Motor neuron (in vitro differentiated cells): ENCODE measurements at regions not wholly inside any gene's neighbourhood (a gene's known extent, or its start where the extent isn't known, plus 50 kb on each side); places are given as distances from the start of the nearest gene placed in this dataset.
"Not testable (repeated sequence)": the region's sequence is repeated elsewhere in the genome, so short reads cannot be mapped to it uniquely, and the experiment has no call there.

Experiments
- ATAC-seq, 8 experiments: fragments of 200-7000 bp; cut with Tn5 transposase; replicated peaks in 6 of 8; 2 replicates each; pipeline ENCODE4 v1.8.0; 2021; ENCODE audit warnings: mild to moderate bottlenecking in 8 of 8, moderate library complexity in 8 of 8
- H3K27ac ChIP-seq, 2 donors: fragments of 250-450 bp; sonication (Bioruptor Pico); 2 replicates each; pipeline ENCODE4 v1.9.0; 2021; ENCODE audit warnings: antibody characterized with exemption in 2 of 2, mild to moderate bottlenecking in 2 of 2, moderate library complexity in 1 of 2
- H3K4me1 ChIP-seq, 2 donors: fragments of 250-450 bp; sonication (Bioruptor Pico); replicated peaks in 1 of 2; 2 replicates each; pipeline ENCODE4 v1.6.1; 2021; ENCODE audit warnings: antibody characterized with exemption in 2 of 2, mild to moderate bottlenecking in 2 of 2, moderate library complexity in 1 of 2
- H3K4me3 ChIP-seq, 5 donors: fragments of 250-450 bp; sonication (Bioruptor Pico); 2 replicates each; pipeline ENCODE4 v1.9.0; 2021; ENCODE audit warnings: antibody characterized with exemption in 5 of 5, mild to moderate bottlenecking in 5 of 5, moderate library complexity in 4 of 5
- WGBS, 10 experiments: fragments of 450-650 bp; shearing (Covaris generic); methylation state at CpG; one replicate each; pipeline ENCODE4 v1.0.0; 2022; 5-methylcytosine and 5-hydroxymethylcytosine counted together
- in situ Hi-C, 9 experiments: fragments of 400-800 bp; cut with MboI; loops; one replicate each; pipeline ENCODE4 v1.15.0; 2021; ENCODE audit warnings: low sequenced_read_pairs in 9 of 9, low pct_unique_long_range_greater_than_20kb in 2 of 9; ENCODE audit not compliant: unreplicated experiment in 9 of 9

DNA sequence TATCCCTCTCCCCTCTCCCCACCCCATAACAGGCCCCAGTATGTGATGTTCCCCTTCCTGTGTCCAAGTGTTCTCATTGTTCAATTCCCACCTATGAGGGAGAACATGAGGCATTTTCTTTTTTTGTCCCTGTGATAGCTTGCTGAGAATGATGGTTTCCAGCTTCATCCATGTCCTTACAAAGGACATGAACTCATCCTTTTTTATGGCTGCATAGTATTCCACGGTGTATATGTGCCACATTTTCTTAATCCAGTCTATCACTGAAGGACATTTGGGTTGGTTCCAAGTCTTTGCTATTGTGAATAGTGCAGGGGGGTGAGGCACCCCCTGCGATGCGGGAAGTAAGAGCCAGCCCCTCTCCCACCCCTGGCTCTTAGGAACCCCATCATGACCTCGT, 73.2 kb upstream of the RUBCNL start:
- H3K4me1 ChIP-seq, H3K4me3 ChIP-seq, in situ Hi-C loops, ATAC-seq, H3K27ac ChIP-seq: not testable (repeated sequence)
- WGBS, 10 experiments, result 100% methylated on average over 1 to 2 of the region's 4 CpGs; no CpG with 5 or more reads in 8 of the 10 experiments

DNA sequence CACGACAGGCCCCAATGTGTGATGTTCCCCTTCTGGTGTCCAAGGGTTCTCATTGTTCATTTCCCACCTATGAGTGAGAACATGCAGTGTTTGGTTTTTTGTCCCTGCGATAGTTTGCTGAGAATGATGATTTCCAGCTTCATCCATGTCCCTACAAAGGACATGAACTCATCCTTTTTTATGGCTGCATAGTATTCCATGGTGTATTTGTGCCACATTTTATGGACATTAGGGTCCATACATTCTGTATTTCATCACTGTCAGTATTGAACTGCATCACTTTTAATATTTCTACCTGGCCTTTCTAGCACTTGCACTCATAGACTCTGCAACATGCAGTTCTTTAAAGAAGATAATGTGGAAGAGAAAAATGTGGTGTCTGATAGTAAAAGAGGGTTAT, 70.2 kb upstream of the RUBCNL start:
- H3K4me3 ChIP-seq, H3K27ac ChIP-seq, H3K4me1 ChIP-seq, ATAC-seq, in situ Hi-C loops: not testable (repeated sequence)
- no CpG with 5 or more reads among the region's 2 CpGs for WGBS, 10 experiments

DNA sequence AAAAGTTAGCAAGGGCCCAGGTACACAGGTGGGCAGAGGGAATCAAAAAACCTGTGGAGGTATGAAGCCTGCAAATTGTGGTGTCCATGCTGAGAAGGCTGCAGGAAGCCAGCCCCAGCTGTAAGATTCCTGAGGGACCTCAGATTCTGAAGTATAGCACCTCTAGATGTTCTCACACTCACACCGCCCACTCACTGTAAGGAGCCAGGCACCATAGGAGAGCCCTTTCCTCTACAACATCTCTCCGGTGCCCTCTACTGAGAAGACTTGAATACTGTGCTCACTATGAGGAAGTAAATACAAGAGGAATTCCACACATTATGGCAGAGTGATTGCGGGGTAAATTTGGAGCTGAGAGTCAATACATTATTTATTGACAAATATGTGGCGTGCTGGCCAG, 68.9 kb upstream of the RUBCNL start:
- H3K4me1 ChIP-seq, H3K27ac ChIP-seq, H3K4me3 ChIP-seq, in situ Hi-C loops: not testable (repeated sequence)
- ATAC-seq, result peak in 3 of 8 experiments; percentile 65 to 99 (median 88)
- WGBS, 10 experiments, result 0 to 89% (median 50%) methylated on average over 1 to 3 of the region's 4 CpGs; no CpG with 5 or more reads in 5 of the 10 experiments

DNA sequence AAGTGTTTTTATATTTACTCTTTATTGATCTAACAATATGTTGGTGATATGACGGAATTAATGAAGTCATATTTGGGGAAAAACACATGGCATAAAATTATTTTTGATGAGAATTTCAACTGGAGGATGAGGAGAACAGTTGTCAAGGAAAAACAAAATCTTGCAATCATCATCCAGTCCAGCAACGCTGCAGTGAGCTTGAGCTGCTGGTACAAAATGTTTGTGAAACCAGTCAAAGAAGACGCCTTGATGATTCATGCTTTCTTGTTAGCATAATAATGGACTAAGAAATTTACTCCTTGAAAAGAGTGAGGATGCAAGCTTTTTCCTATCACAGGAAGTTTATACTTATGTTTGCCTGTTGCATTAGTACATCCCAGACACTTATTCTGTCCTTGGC, 64.1 kb upstream of the RUBCNL start:
- H3K4me1 ChIP-seq, H3K4me3 ChIP-seq, in situ Hi-C loops, H3K27ac ChIP-seq: not testable (repeated sequence)
- ATAC-seq, result peak in 3 of 8 experiments; percentile 22 to 85 (median 53)
- 47 to 70% (median 54%) methylated on average over 2 to 3 of the region's 3 CpGs; no CpG with 5 or more reads in 7 of the 10 experiments for WGBS, 10 experiments

DNA sequence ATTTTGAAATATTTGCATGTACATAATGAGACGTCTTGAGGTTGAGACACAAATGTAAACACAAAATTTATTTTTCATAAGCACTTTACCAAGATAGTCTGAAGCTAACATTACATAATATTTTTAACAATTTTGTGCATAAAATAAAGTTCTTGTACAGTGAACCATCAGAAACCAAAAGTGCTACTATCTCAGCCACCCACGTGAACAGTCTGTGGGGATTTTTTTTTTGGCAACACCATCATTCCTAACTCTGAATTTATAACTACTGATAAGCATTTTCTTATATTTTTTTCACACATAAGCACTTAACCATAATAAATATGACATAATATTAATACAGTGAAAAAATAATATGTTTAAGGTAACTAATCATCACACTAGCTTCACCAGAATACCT, 62.9 kb upstream of the RUBCNL start:
- H3K27ac ChIP-seq, H3K4me1 ChIP-seq, H3K4me3 ChIP-seq, in situ Hi-C loops, ATAC-seq: not testable (repeated sequence)
- WGBS, 10 experiments, result 29 to 100% (median 53%) methylated on average over 1 to 2 of the region's 2 CpGs; no CpG with 5 or more reads in 4 of the 10 experiments

DNA sequence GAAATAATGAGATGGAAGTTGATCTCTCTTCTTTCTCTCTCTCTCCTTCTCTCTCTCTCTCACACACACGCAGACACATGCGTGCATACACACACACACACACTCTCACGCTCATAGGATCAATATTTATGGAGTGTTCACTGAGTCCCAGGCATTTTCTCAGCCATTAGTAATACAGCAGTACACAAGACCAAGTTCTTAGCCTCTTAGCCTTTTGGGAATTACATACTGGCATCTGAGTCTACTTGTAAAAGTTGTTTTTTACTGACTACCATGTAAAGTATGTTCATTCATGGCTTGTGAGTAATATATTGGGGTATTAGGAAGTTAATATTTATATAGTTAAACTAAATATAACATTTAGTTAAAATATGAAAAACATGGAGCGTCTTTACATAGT, 61.1 kb upstream of the RUBCNL start:
- H3K4me1 ChIP-seq, ATAC-seq, in situ Hi-C loops, H3K27ac ChIP-seq, H3K4me3 ChIP-seq: not testable (repeated sequence)
- WGBS, 10 experiments, result 30 to 90% (median 58%) methylated on average over 1 to 3 of the region's 4 CpGs; no CpG with 5 or more reads in 5 of the 10 experiments

DNA sequence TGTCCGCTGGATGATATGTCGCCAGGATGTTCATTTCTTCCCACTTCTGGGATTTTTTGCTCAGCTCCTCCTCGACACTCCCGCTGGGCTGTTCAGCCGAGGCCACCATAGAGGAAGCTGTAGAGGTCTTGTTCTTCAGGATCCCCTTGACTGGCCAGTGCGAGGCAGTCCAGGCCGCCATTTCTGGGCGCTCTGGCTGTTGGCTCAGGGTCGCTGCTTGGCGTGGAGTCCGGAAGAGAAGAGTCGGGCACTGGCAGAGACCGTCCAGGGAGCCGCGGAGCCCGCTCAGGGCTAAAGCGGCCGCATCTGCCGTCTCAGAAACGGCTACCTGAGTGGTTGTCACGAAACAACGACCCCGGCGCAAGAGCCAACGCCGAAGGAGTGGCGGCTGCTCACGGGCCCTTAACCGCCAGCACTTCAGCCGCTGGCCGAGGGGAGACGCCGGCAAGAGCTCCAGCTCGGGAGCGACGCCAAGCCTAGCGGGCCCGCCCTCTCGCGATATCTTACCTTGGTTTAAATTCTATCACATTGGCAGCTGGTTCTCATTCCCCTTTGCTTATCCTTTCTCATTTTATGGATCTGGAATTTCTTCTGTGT, 50.9 kb upstream of the RUBCNL start:
- in situ Hi-C loops, H3K4me1 ChIP-seq: not testable (repeated sequence)
- Histone ChIP-seq H3K27ac (peak overlapping the region in 1 of 2 donors; percentile 78), H3K4me3 (peak overlapping the region in 1 of 5 donors; percentile 29)
- WGBS, 10 experiments, result 37 to 100% (median 69%) methylated on average over 1 to 8 of the region's 40 CpGs; no CpG with 5 or more reads in 4 of the 10 experiments
- ATAC-seq, result peak in 2 of 8 experiments; percentile 93 to 95
